MCF 10A (cell line): ENCODE measurements at regions not wholly inside any gene's neighbourhood (a gene's known extent, or its start where the extent isn't known, plus 50 kb on each side); places are given as distances from the start of the nearest gene placed in this dataset.

Source experiments
- BruUV-seq: library from RNA; stranded (reverse); fragments of 400-500 nt; replicated peaks from 2 replicates; lab custom pipeline; 2021; lab: Mats Ljungman, UMichigan
- CTCF ChIA-PET: fragments of 300-600 bp; sonication (Branson Sonifier 250); formaldehyde crosslinking; extraction: SDS; loops from one replicate; lab custom pipeline; 2021; ENCODE audit warnings: antibody characterized with exemption, inconsistent platforms; lab: Yijun Ruan, JAX
- POLR2A ChIA-PET: fragments of 300-600, 350-650 bp; sonication (Branson Sonifier 250); formaldehyde crosslinking; extraction: SDS; loops from one replicate; lab custom pipeline; 2020; ENCODE audit warnings: antibody characterized with exemption, inconsistent platforms; lab: Yijun Ruan, JAX
- DNase-seq: peaks from one replicate; pipeline ENCODE4 v3.0.0-alpha.2; 2018; ENCODE audit not compliant: unreplicated experiment
- H3K27ac Mint-ChIP-seq: one replicate; pipeline ENCODE4 v1.8.0; 2022; ENCODE audit warnings: mild to moderate bottlenecking, low read depth, mixed read lengths; ENCODE audit not compliant: unreplicated experiment
- H3K27me3 Mint-ChIP-seq: one replicate; pipeline ENCODE4 v1.8.0; 2022; ENCODE audit warnings: mixed read lengths; ENCODE audit not compliant: insufficient read depth, unreplicated experiment
- H3K36me3 Mint-ChIP-seq: one replicate; pipeline ENCODE4 v1.8.0; 2022; ENCODE audit warnings: mild to moderate bottlenecking, moderate library complexity, mixed read lengths; ENCODE audit not compliant: insufficient read depth, unreplicated experiment
- H3K4me1 Mint-ChIP-seq: one replicate; pipeline ENCODE4 v1.8.0; 2022; ENCODE audit warnings: mixed read lengths; ENCODE audit not compliant: insufficient read depth, unreplicated experiment
- H3K4me3 Mint-ChIP-seq: one replicate; pipeline ENCODE4 v1.8.0; 2022; ENCODE audit warnings: mild to moderate bottlenecking, moderate library complexity, mixed read lengths; ENCODE audit not compliant: unreplicated experiment
- H3K9me3 Mint-ChIP-seq: one replicate; pipeline ENCODE4 v1.8.0; 2022; ENCODE audit warnings: mixed read lengths; ENCODE audit not compliant: unreplicated experiment
- CTCF ChIP-seq: fragments of 200-600 bp; IDR thresholded peaks from one replicate; pipeline ENCODE4 v1.8.0; 2022; ENCODE audit warnings: antibody characterized with exemption, mild to moderate bottlenecking; ENCODE audit not compliant: unreplicated experiment
- intact Hi-C: fragments of 100-400 bp; cut with micrococcal nuclease; formaldehyde crosslinking; loops from 2 replicates; pipeline ENCODE4 v1.14.1; 2022

DNA sequence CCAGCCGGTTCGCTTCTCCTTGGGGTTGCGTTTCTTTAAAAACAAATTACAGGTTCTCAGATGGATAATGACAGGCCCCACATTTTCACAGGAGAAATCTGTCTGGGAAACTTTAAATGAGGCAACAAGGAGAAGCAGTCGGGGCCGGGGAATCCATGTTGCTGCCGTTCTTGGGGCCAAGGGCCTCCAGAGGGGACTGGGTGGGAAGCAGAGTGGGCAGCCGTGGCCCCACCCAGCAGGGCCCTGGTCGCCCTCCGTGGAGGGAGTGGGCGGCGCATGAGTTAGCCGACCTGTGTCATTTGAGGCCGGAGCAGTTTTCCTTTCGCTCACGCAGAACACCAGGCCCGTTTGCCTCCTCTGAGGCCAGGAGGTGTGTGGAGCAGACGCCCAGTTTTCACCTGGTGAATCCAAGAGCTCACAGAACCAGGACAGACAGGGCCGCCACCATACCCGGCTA, 207.7 kb upstream of the CIBAR2 start:
- no peak for DNase-seq
- ChIA-PET POLR2A (no interaction called here), CTCF (interaction anchor here (0.6 to 1.2 kb wide), 4 partner anchors 11 to 66 kb away, joined by 3 to 4 read pairs (median 3); no protein-coding TSS in a partner anchor)
- intact Hi-C loops = no loop called here
- Mint-ChIP-seq H3K27ac (no peak overlapping the region), H3K27me3 (no peaks in the 10 kb centered on the region), H3K36me3 (no peaks in the 10 kb centered on the region), H3K4me3 (no peak overlapping the region), H3K9me3 (no peaks in the 10 kb centered on the region), H3K4me1 (peaks cover 4% of the 10 kb centered on the region)
- TF ChIP-seq CTCF = no peak
- no TSS peak for BruUV-seq

DNA sequence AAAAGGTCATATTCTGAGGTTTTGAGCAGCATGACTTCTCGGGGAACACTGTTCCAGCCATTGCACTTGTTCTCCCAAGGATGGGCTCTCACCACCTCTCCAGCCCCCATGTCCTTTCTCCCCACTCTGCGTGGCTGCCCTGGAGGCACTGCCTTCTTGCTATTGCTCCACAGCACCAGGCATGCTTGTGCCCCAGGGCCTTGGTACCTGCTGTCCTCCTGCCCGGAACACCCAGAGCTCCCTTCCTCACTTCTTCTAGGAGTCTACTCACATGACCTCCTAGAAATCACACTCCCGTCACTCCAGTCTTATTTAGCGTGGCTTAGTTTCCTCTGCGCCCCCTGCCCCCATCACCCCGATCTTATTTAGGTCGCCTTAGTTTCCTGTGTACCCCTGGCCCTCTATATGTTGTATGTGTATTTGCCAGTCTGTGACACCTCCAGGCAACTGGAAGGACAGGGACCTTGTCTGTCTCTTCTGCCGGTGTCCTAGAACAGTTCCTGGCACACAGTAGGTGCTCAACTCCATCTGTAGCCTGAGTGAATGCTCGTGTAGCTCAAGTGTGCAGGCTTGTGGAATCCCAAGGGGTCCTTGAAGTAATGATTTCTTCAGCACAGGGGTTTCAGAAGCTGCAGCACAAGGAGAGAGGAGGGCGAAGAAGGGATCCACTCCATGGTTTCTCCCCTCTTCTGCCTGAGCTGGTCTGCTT, 208.6 kb upstream of the CIBAR2 start:
- H3K27me3 Mint-ChIP-seq = no peaks in the 10 kb centered on the region
- intact Hi-C loops = no loop called here
- no peak for TF ChIP-seq CTCF
- peaks cover 4% of the 10 kb centered on the region for H3K4me1 Mint-ChIP-seq
- H3K36me3 Mint-ChIP-seq = no peaks in the 10 kb centered on the region
- BruUV-seq = no TSS peak
- no peaks in the 10 kb centered on the region for H3K9me3 Mint-ChIP-seq
- ChIA-PET POLR2A (no interaction called here), CTCF (interaction anchor here (0.6 to 1.2 kb wide), 6 partner anchors 12 to 206 kb away, joined by 3 to 5 read pairs (median 3); no protein-coding TSS in a partner anchor)
- DNase-seq = no peak
- H3K4me3 Mint-ChIP-seq = no peak overlapping the region
- no peak overlapping the region for H3K27ac Mint-ChIP-seq

- no peak overlapping the region for H3K4me3 Mint-ChIP-seq
- no TSS peak for BruUV-seq
Measured at GRCh38 chr16:85321509-85322271, 209.4 kb upstream of the CIBAR2 start.

More at GRCh38 chr16:85321509-85322271, 209.4 kb upstream of the CIBAR2 start:
- no peaks in the 10 kb centered on the region for H3K4me1 Mint-ChIP-seq
- no peaks in the 10 kb centered on the region for H3K9me3 Mint-ChIP-seq
- peak; percentile 58 for DNase-seq
- H3K27ac Mint-ChIP-seq = no peak overlapping the region
- intact Hi-C loops = no loop called here
- ChIA-PET CTCF (interaction anchor here (1.0 to 1.2 kb wide), 2 partner anchors 13 to 207 kb away, joined by 3 to 5 read pairs; no protein-coding TSS in a partner anchor), POLR2A (interaction anchor here (0.8 kb wide), 1 partner anchor 231 kb away, joined by 5 read pairs; no protein-coding TSS in a partner anchor)
- H3K36me3 Mint-ChIP-seq = no peaks in the 10 kb centered on the region
- no peaks in the 10 kb centered on the region for H3K27me3 Mint-ChIP-seq
- no peak for TF ChIP-seq CTCF
